HuH-7.5 (cell line): ENCODE measurements at regions not wholly inside any gene's neighbourhood (a gene's known extent, or its start where the extent isn't known, plus 50 kb on each side); places are given as distances from the start of the nearest gene placed in this dataset.
"Not testable (repeated sequence)": the region's sequence is repeated elsewhere in the genome, so short reads cannot be mapped to it uniquely, and the experiment has no call there.

Source experiments
- DNase-seq: peaks from one replicate; pipeline ENCODE4 v3.0.0; 2011; ENCODE audit warnings: low spot score

- peak; percentile 43 for DNase-seq
Observed at GRCh38 chr6:27772261-27773001, 139.8 kb downstream of the OR2B2 start.

DNA sequence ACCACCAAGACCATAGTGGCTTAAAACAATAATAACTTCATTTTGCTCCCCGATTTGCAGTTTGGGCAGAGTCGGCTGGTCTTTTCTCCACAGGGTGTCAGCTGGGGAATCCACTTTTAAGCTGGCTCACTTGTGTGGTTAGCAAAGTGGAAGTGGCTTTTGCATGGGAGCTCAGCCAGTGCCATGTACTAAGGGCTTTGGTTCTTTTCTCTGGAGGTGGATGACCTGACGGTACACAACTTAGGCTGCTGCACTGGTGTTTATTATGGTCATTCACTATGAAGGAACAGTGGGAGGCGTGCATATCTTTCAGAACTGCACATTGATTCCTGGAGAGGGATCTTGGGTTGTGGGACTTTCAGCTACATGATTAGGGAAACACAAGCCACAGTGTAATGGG lies 141.0 kb downstream of the OR2B2 start:
- DNase-seq, result no peak

DNA sequence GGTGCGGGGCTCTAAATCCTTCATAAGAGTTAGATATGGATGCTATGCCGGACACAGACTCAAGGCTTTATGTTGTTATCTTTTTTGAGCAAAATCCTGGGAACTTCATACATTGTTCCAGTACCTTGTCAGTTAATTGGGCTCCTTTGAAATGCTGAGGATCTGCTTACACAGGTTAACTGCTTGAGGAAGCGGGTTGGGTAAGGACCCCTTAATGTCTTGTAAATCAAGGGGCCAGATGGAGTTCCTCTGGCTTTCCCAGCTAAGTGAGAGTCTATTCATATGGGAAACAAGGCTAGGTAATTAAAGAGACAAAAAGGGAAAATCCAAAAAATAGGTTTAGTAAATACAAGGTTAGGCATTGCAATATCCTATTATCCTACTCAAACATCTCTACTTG lies 141.5 kb downstream of the OR2B2 start:
- no peak for DNase-seq

DNA sequence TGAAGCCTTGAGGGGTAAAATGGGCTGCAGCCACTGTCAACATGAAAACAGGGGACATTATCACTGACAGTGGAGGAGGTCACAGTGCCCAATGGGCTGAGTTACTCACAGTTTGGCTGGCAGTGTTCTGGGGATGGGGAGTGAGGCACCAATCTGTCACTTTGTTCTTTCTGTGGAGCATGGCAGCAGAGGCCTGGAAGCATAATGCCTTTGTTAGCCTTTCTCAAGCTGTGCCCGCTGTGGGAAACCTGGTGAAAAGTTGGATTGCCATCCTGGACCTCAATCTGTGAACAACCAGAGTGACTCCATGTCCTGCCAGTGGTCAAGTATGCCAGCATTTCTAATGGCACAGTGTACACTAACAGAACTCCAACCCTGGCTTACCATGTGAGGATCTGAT lies 143.6 kb downstream of the OR2B2 start:
- no peak for DNase-seq

GRCh38 chr6:27767851-27768250 lies 144.3 kb downstream of the OR2B2 start:
- no peak for DNase-seq

DNA sequence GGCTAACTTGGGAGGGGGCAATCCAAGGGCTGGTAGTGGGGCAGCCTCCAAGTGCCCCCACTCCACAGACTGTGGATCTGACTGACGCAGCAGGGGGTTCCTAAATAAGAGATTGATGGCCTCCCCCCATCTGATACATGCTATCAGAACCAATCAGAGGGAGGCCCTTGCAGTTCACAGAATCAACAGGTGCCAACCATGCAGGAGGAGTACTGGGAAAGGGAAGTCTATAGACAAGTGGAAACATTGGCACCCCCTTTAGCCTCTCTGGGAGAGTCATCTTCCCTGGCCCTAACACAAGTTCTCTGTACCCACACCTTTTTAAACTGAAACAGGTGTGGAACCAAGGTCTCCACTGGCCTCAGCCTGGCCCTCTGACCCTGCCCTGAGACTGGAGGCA lies 145.8 kb downstream of the OR2B2 start:
- DNase-seq, result no peak

- DNase-seq, result no peak
Observed at GRCh38 chr6:27765028-27765590, 147.1 kb downstream of the OR2B2 start.

DNA sequence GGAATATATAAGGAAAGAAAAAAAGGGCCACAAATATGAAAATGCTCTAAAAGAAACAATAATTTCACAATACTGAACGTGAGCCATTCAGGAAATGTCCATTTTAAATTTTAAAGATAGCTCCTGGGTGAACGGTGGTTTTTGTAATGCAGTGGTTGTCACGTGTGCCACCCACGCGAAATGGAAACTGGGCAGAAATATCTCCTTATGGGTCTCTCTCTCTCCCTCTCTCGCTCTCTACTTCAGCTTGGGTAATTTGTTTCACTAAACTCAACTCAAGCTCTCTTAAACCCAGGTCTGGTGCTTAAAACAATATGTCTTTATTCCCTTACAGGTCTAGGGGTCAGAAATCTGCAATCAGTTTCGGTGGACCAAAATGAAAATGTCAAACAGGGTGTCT lies 150.8 kb downstream of the OR2B2 start:
- no peak for DNase-seq

- no peak for DNase-seq
Observed at GRCh38 chr6:27760464-27760863, 151.7 kb downstream of the OR2B2 start.

DNA sequence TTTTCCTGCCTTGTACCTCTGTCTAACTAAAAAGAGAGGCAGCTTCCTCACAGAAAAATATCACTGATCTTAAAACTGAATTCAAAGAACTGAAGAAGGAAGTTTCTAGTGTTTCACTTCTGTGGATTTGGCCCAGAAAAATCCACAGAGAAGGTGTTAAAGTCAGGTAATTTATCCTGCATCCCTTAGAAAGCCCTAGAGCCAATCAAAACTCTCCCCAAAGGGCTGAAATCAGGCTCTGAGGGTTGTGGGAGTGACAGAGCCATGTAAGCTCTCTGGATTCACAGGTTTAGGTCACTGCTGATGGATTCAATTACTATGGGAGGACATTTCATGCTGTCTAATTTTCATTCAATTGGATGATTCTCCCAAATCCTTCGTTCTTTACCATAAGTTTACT lies 152.3 kb downstream of the OR2B2 start:
- no peak for DNase-seq

DNA sequence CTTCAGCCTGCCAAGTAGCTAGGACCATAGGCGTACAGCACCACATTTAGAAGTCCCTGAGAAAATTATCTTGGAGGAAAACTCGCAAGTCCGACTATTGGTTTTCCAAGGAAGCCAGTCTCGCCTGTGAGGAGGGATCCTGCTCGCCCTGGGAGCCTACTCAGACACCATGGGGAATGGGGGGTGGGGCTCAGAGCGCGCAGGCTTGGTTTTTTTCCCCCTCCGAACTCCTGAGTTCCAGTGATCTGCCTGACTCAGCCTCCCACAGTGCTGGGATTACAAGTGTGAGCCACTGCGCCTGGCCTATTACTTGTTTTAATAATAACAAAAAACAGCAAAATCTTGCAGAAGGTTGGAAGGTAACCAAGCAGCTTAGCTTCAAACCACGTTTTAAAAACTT lies 153.7 kb downstream of the OR2B2 start:
- no peak for DNase-seq

DNA sequence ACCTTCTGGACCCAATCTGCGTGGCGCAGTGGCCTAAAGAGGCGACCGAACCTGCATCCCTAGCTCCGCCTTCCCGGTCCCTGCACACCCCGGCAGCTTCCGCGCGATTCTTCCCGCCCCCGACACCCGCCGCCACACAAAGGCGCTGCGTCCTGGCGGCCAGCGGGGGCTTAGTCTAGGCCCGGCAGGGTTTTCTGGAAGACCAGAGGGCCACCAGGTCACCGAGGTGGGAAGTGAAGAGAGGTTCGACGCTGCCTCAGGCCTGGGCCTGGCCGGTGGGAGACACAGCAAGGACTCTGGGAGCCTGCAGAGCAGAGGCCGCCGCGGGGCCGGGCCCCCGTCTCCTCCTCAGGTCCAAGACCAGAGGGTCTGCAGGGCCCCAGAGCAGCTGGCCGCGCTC lies 154.9 kb downstream of the OR2B2 start:
- DNase-seq, result no peak

DNA sequence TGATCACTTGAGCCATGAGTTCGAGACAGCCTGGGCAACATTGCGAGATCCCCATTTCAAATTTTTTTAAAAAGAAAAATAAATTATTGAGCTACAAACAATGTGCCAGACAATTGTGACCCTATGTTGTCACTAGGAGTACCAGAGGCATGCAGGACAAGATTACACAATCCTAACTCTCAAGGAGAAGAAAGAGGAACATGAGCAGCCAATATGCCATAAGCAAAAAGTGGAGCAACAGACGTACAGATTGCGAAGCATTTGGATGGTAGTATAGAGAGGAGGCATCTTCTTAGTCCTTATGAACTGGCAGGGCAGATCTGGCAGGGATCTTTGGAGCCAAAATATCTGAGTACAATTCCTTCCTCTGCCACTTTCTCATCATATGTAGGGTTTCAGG lies 156.4 kb downstream of the OR2B2 start:
- DNase-seq, result no peak

GRCh38 chr6:27754408-27754782 lies 157.8 kb downstream of the OR2B2 start:
- DNase-seq, result no peak

DNA sequence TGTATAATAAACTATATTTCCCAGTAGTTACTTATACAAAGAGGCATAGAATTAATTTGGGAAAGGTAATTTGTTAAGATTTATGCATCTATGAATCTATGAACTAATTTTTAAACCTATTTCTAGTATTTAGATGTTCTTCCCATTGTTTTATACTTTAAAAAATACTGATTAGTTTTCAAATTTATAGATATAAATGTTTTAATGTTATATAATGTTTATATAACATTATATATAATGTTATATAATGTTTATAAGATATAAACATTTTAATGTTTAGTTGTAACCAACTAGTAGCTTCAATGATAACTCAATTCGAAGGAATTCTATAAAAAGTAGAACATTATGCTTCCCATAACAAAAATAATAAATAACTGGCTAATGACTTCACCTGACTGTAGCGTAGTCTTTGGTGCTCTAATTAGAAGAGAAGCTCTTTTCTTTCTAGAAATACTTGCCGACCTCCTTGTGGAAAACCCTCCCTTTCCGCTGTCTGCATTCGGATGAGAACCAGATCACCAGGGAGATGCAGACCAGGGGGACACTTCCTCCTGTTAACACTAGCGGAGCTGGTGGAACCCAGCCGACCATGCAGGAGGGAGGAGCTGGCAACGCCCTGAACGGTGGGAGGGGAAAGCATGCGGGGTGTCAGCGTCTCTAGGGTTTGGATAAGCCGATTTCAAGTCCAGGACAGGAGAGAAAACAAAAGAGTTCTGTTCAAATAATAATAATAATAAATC lies 158.4 kb downstream of the OR2B2 start:
- peak; percentile 53 for DNase-seq

GRCh38 chr6:27752038-27752885 lies 159.9 kb downstream of the OR2B2 start:
- no peak for DNase-seq

- no peak for DNase-seq
Observed at GRCh38 chr6:27748661-27749060, 163.5 kb downstream of the OR2B2 start.

DNA sequence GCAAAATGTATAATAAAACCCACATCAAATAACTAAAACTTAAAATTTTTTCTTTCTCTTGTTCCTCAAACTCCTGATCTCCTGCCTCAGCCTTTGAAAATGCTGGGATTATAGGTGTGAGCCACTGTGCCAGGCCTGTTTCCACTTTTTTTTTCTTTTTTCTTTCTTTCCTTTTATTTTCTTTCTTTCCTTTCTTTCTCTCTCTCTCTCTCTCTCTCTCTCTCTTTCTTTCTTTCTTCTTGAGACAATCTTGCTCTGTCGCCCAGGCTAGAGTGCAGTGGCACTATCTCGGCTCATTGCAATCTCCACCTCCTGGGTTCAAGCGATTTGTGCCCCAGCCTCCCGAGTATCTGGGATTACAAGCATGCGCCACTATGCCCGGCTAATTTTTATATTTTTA lies 164.6 kb downstream of the OR2B2 start:
- DNase-seq, result no peak

DNA sequence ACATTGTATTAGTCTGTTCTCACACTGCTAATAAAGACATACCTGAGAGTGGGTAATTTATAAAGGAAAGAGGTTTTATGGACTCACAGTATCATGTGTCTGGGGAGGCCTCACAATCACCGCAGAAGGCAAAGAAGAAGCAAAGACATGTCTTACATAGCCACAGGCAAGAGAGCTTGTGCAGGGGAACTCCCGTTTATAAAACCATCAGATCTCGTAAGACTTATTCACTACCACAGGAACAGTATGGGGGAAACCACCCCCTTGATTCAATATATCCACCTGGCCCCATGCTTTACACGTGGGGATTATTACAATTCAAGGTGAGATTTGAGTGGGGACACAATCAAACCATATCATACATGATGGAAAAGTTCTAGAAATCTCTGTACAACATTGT lies 165.3 kb downstream of the OR2B2 start:
- DNase-seq, result not testable (repeated sequence)

DNA sequence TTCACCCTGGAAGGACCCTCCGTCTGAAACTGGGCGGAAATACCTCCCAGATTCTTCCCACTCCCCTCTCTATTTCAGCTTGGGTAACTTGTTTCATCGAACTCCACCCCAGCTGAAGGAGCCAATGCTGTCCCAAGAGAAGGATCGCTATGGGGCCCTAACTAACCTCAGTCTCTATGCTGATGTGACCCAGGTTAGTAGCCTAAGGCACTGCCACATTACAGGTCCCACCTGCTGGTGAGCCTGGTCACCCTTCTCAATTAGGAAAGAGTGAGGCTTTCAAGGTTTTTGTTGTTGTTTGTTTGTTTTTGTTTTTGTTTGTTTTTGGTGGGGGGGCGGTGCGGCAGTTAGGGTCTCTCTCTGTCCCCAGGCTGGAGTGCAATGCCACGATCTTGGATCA lies 168.4 kb downstream of the OR2B2 start:
- no peak for DNase-seq

DNA sequence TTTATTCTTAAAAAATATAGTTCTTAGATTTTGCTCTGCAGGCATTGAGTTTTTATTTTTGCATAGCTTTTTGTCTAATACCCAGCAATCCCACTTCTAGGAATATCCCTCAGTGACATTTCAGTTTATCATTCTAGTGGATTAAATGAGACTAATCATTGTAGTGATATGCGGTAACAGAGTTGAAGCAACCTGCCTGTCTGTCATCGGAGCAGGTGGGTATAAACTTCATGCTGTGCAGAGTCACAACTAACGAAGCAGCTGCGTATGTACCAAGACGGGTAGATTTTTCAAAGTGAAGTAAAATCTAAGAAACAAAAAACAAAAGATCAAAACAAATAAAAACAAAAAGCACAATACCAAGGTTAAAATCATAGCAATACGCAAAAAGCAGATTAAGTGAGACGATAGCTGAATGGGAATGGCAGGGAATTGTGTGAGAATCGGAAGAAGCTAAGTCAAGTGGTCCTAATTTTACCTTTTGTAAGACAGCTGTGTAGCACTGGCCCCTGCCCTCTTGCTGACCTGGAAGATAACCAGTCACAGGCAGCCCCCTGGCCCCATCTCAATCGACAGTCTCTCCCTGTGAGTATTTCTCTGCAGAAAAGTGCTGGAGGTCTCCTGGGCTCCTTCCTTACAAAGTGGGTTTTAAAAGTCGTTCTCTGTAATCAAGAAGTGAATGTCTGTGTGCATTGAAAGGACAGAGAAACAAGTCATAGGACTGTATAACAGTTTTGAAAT lies 169.2 kb downstream of the OR2B2 start:
- no peak for DNase-seq

DNA sequence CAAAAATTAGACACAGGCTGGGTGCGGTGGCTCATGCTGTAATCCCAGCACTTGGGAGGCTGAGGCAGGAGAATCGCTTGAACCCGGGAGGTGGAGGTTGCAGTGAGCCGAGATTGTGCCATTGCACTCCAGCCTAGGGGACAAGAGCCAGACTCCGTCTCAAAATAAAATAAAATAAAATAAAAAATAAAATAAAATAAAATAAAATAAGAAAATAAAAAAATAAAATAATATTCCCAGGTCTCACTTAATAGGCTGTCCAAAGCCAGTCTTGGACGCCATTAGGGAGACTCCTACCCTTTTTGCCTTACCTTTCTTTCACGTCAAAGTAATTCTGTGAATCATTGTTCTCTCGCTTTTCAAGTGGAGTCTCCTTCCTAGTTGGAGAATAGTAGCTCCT lies 172.3 kb downstream of the OR2B2 start:
- not testable (repeated sequence) for DNase-seq
